ENCODE measurements at regions not wholly inside any gene's neighbourhood (a gene's known extent, or its start where the extent isn't known, plus 50 kb on each side); places are given as distances from the start of the nearest gene placed in this dataset.

DNA sequence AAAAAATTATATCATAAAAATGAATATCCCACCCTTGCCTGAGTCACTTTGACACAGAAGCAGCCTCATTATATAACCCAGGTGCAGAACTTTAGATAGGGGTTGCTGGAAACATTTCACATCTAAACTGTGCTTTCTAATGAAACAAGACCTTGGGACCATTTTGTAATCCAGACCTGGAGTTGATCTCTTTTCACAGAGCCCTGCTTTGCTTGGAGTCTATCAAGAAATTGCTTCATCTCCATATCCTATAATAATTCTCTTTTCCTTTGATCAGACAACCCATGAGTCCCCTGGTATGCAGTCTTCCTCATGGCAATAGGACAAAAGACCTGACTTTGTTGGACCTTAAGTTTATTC, 76.3 kb downstream of the HSD17B6 start:
- H4K91ac ChIP-seq (ENCODE audit: insufficient read depth, low read depth, low read length) = no peak overlapping the region
- H2AK5ac ChIP-seq (ENCODE audit: low read depth, low read length) = no peak overlapping the region
- no peak overlapping the region for H2BK120ac ChIP-seq (ENCODE audit: low read depth, low read length)
- TF ChIP-seq RCOR1 (IDR thresholded peaks at IDR 0.05; ENCODE audit: insufficient replicate concordance, low read length) (no peak), RFX5 (IDR thresholded peaks at IDR 0.05; ENCODE audit: low read depth, low read length) (no peak), MAZ (IDR thresholded peaks at IDR 0.05; ENCODE audit: borderline replicate concordance, low read depth, low read length) (no peak), FOS (IDR thresholded peaks at IDR 0.05; ENCODE audit: low read depth, low read length) (no peak), NFE2L2 (IDR thresholded peaks at IDR 0.05; ENCODE audit: low read depth, low read length) (no peak), MXI1 (IDR thresholded peaks at IDR 0.05; ENCODE audit: borderline replicate concordance, low read depth, low read length) (no peak), BHLHE40 (IDR thresholded peaks at IDR 0.05; ENCODE audit: low read depth, low read length) (no peak), POLR2A (IDR thresholded peaks at IDR 0.05; ENCODE audit: low read depth, low read length) (no peak), RAD21 (IDR thresholded peaks at IDR 0.05; ENCODE audit: low read length) (no peak), SMC3 (IDR thresholded peaks at IDR 0.05; ENCODE audit: low read depth, low read length) (no peak), CEBPB (IDR thresholded peaks at IDR 0.05; ENCODE audit: low read depth, low read length) (no peak)
- TF ChIP-seq, protein P1, sequence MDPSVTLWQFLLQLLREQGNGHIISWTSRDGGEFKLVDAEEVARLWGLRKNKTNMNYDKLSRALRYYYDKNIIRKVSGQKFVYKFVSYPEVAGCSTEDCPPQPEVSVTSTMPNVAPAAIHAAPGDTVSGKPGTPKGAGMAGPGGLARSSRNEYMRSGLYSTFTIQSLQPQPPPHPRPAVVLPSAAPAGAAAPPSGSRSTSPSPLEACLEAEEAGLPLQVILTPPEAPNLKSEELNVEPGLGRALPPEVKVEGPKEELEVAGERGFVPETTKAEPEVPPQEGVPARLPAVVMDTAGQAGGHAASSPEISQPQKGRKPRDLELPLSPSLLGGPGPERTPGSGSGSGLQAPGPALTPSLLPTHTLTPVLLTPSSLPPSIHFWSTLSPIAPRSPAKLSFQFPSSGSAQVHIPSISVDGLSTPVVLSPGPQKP (IDR thresholded peaks at IDR 0.05; ENCODE audit: borderline replicate concordance, low read depth, low read length) = no peak
- TF ChIP-seq, protein P2, sequence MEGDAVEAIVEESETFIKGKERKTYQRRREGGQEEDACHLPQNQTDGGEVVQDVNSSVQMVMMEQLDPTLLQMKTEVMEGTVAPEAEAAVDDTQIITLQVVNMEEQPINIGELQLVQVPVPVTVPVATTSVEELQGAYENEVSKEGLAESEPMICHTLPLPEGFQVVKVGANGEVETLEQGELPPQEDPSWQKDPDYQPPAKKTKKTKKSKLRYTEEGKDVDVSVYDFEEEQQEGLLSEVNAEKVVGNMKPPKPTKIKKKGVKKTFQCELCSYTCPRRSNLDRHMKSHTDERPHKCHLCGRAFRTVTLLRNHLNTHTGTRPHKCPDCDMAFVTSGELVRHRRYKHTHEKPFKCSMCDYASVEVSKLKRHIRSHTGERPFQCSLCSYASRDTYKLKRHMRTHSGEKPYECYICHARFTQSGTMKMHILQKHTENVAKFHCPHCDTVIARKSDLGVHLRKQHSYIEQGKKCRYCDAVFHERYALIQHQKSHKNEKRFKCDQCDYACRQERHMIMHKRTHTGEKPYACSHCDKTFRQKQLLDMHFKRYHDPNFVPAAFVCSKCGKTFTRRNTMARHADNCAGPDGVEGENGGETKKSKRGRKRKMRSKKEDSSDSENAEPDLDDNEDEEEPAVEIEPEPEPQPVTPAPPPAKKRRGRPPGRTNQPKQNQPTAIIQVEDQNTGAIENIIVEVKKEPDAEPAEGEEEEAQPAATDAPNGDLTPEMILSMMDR (conservative IDR thresholded peaks at IDR 0.05; ENCODE audit: low read depth, low read length) = no peak
- H3K56ac ChIP-seq (ENCODE audit: extremely low read depth, insufficient read depth, low read length) = no peak overlapping the region
- peaks cover 12% of the 10 kb centered on the region for H3K27me3 ChIP-seq (ENCODE audit: control insufficient read depth, insufficient read depth, low read length)
- ATAC-seq (ENCODE audit: low read depth) = no peak
- no peak overlapping the region for H3K9ac ChIP-seq (ENCODE audit: low read depth, low read length)
- H2BK5ac ChIP-seq (ENCODE audit: low read depth, low read length, poor library complexity, severe bottlenecking) = no peak overlapping the region
- BruUV-seq (replicated peaks) = no TSS peak
- H2BK15ac ChIP-seq (ENCODE audit: low read depth, low read length) = no peak overlapping the region
- ChIA-PET POLR2A (ENCODE audit: unreplicated experiment) (no interaction called here), CTCF (interaction anchor here (0.6 to 1.5 kb wide), 6 partner anchors 9 to 149 kb away, joined by 3 to 6 read pairs (median 3); no protein-coding TSS in a partner anchor)
- in situ Hi-C loops (cut with MboI; ENCODE audit: low sequenced_read_pairs) (no loop called here), intact Hi-C loops (cut with micrococcal nuclease) (no loop called here), dilution Hi-C loops (cut with HindIII; ENCODE audit: low sequenced_read_pairs, unreplicated experiment) (no loop called here)
- H2AFZ ChIP-seq (replicated peaks; ENCODE audit: low read length, poor library complexity) = no peak overlapping the region
- no peak overlapping the region for H3K4me3 ChIP-seq (ENCODE audit: insufficient read depth, low read depth, low read length)
- H4K20me1 ChIP-seq (ENCODE audit: insufficient read depth, low read length) = no peaks in the 10 kb centered on the region
- H3K9me3 ChIP-seq (ENCODE audit: control insufficient read depth, insufficient read depth, low read length) = no peaks in the 10 kb centered on the region
- H4K8ac ChIP-seq (ENCODE audit: low read depth in 2 of 2, low read length in 2 of 2) = no peak overlapping the region
- no peak overlapping the region for H3K14ac ChIP-seq (replicated peaks; ENCODE audit: low read depth, low read length)
- H3K27ac ChIP-seq (ENCODE audit: insufficient read depth, low read length) = no peak overlapping the region
- H2AK9ac ChIP-seq (replicated peaks; ENCODE audit: low read depth, low read length, poor library complexity) = no peak overlapping the region
- H2BK20ac ChIP-seq (ENCODE audit: low read depth, low read length) = no peak overlapping the region
- H3K23ac ChIP-seq (ENCODE audit: low read depth, low read length) = no peak overlapping the region
- no peak for DNase-seq
- H3K4me2 ChIP-seq (ENCODE audit: low read depth, low read length) = no peak overlapping the region
- H3K4me1 ChIP-seq (ENCODE audit: control insufficient read depth, insufficient read depth, low read length) = peaks cover 6% of the 10 kb centered on the region
- H3K79me1 ChIP-seq (ENCODE audit: low read depth in 1 of 2, low read length in 2 of 2) = no peaks in the 10 kb centered on the region
- H4K5ac ChIP-seq (ENCODE audit: low read depth, low read length) = no peak overlapping the region
- no peaks in the 10 kb centered on the region for H3K9me1 ChIP-seq (ENCODE audit: insufficient read depth, low read length)
- no peak overlapping the region for H3K18ac ChIP-seq (ENCODE audit: low read depth, low read length)
- H3K4ac ChIP-seq (ENCODE audit: low read depth, low read length) = no peak overlapping the region
- H3K36me3 ChIP-seq (ENCODE audit: control insufficient read depth, insufficient read depth, low read length) = no peaks in the 10 kb centered on the region
